TTC549 (cell line): ENCODE measurements at regions not wholly inside any gene's neighbourhood (a gene's known extent, or its start where the extent isn't known, plus 50 kb on each side); places are given as distances from the start of the nearest gene placed in this dataset.

Experiments used
- FAIRE-seq: peaks from 2 replicates; lab custom pipeline; 2012; peaks lifted over from hg19 to GRCh38; lab: Jason Lieb, UNC

- no peak for FAIRE-seq
Measured at GRCh38 chr9:19870988-19871387, 82.2 kb upstream of the SLC24A2 start.

- FAIRE-seq = no peak
Measured at GRCh38 chr9:19840953-19841352, 52.1 kb upstream of the SLC24A2 start.
